DND-41 (cell line): ENCODE measurements at regions not wholly inside any gene's neighbourhood (a gene's known extent, or its start where the extent isn't known, plus 50 kb on each side); places are given as distances from the start of the nearest gene placed in this dataset.
"Not testable (repeated sequence)": the region's sequence is repeated elsewhere in the genome, so short reads cannot be mapped to it uniquely, and the experiment has no call there.

Source experiments
- EZH2 ChIP-seq: IDR thresholded peaks from 3 replicates; pipeline ENCODE4 v1.6.1; 2012; ENCODE audit warnings: borderline replicate concordance, low read depth, mild to moderate bottlenecking, moderate library complexity, low read length, inconsistent platforms; ENCODE audit not compliant: severe bottlenecking
- TF ChIP-seq, protein P1 (sequence below): IDR thresholded peaks from 2 replicates; pipeline ENCODE4 v1.5.1; 2012; ENCODE audit warnings: borderline replicate concordance, low read length, moderate library complexity, mild to moderate bottlenecking; ENCODE audit not compliant: poor library complexity, severe bottlenecking; ENCODE audit errors: extremely low read depth

DNA sequence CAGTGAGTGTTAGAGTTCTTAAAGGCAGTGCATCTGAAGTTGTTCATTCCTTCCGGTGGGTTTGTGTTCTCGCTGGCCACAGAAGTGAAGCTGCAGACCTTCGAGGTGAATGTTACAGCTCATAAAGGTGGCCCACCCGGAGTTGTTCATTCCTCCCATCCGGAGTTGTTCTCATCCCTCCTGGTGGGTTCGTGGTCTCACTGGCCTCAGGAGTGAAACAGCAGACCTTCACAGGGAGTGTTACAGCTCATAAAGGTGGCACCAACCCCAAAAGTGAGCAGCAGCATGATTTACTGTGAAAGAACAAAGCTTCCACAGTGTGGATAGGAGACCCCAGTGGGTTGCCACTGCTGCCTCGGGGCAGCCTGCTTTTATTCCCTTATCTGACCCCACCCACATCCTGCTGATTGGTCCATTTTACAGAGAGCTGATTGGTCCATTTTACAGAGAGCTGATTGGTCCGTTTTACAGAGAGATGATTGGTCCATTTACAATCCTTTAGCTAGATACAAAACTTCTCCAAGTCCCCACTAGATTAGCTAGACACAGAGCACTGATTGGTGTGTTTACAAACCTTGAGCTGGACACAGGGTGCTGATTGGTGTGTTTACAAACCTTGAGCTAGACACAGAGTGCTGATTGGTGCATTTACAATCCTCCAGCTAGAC, 57.6 kb upstream of the ATP12A start:
- TF ChIP-seq, protein P1, sequence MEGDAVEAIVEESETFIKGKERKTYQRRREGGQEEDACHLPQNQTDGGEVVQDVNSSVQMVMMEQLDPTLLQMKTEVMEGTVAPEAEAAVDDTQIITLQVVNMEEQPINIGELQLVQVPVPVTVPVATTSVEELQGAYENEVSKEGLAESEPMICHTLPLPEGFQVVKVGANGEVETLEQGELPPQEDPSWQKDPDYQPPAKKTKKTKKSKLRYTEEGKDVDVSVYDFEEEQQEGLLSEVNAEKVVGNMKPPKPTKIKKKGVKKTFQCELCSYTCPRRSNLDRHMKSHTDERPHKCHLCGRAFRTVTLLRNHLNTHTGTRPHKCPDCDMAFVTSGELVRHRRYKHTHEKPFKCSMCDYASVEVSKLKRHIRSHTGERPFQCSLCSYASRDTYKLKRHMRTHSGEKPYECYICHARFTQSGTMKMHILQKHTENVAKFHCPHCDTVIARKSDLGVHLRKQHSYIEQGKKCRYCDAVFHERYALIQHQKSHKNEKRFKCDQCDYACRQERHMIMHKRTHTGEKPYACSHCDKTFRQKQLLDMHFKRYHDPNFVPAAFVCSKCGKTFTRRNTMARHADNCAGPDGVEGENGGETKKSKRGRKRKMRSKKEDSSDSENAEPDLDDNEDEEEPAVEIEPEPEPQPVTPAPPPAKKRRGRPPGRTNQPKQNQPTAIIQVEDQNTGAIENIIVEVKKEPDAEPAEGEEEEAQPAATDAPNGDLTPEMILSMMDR = not testable (repeated sequence)
- not testable (repeated sequence) for TF ChIP-seq EZH2
